ENCODE measurements at regions not wholly inside any gene's neighbourhood (a gene's known extent, or its start where the extent isn't known, plus 50 kb on each side); places are given as distances from the start of the nearest gene placed in this dataset.
"Not testable (repeated sequence)": the region's sequence is repeated elsewhere in the genome, so short reads cannot be mapped to it uniquely, and the experiment has no call there.

- DNase-seq (ENCODE audit: low read depth), result no peak
- Histone ChIP-seq H3K36me3 (ENCODE audit: control insufficient read depth, insufficient read depth, low read length, severe bottlenecking) (no peaks in the 10 kb centered on the region), H3K9me3 (ENCODE audit: control insufficient read depth, low read length) (no peaks in the 10 kb centered on the region), H3K4me1 (ENCODE audit: control insufficient read depth, insufficient read depth, low read length) (no peaks in the 10 kb centered on the region), H3K27me3 (replicated peaks; ENCODE audit: control insufficient read depth, insufficient read depth, low read length) (no peaks in the 10 kb centered on the region), H3K4me3 (ENCODE audit: low read length) (no peak overlapping the region), H3K9ac (ENCODE audit: low read length) (no peak overlapping the region)
These were observed 123.2 kb downstream of the MFSD1 start for GRCh38 chr3:158925021-158925420.

- Histone ChIP-seq H3K27me3 (replicated peaks; ENCODE audit: control insufficient read depth, insufficient read depth, low read length) (no peaks in the 10 kb centered on the region), H3K9me3 (ENCODE audit: control insufficient read depth, low read length) (no peaks in the 10 kb centered on the region), H3K9ac (ENCODE audit: low read length) (no peak overlapping the region), H3K4me3 (ENCODE audit: low read length) (no peak overlapping the region), H3K36me3 (ENCODE audit: control insufficient read depth, insufficient read depth, low read length, severe bottlenecking) (no peaks in the 10 kb centered on the region), H3K4me1 (ENCODE audit: control insufficient read depth, insufficient read depth, low read length) (no peaks in the 10 kb centered on the region)
- DNase-seq (ENCODE audit: low read depth), result no peak
These were observed 124.1 kb downstream of the MFSD1 start for GRCh38 chr3:158925828-158926494.

GRCh38 chr3:158935846-158936245 lies 134.0 kb downstream of the MFSD1 start:
- H3K36me3 ChIP-seq (ENCODE audit: control insufficient read depth, insufficient read depth, low read length, severe bottlenecking), result no peaks in the 10 kb centered on the region

GRCh38 chr3:158936530-158937113 lies 134.8 kb downstream of the MFSD1 start:
- no peak overlapping the region for H3K4me3 ChIP-seq (ENCODE audit: low read length)
- DNase-seq (ENCODE audit: low read depth), result no peak
- H3K36me3 ChIP-seq (ENCODE audit: control insufficient read depth, insufficient read depth, low read length, severe bottlenecking), result no peaks in the 10 kb centered on the region
- no peaks in the 10 kb centered on the region for H3K27me3 ChIP-seq (replicated peaks; ENCODE audit: control insufficient read depth, insufficient read depth, low read length)
- no peaks in the 10 kb centered on the region for H3K4me1 ChIP-seq (ENCODE audit: control insufficient read depth, insufficient read depth, low read length)
- no peak overlapping the region for H3K9ac ChIP-seq (ENCODE audit: low read length)
- peaks cover 5% of the 10 kb centered on the region for H3K9me3 ChIP-seq (ENCODE audit: control insufficient read depth, low read length)

More at GRCh38 chr3:158935846-158936245, 134.0 kb downstream of the MFSD1 start:
- Histone ChIP-seq H3K9me3 (ENCODE audit: control insufficient read depth, low read length) (peaks cover 5% of the 10 kb centered on the region), H3K4me3 (ENCODE audit: low read length) (no peak overlapping the region), H3K4me1 (ENCODE audit: control insufficient read depth, insufficient read depth, low read length) (no peaks in the 10 kb centered on the region), H3K27me3 (replicated peaks; ENCODE audit: control insufficient read depth, insufficient read depth, low read length) (no peaks in the 10 kb centered on the region), H3K9ac (ENCODE audit: low read length) (no peak overlapping the region)
- peak; percentile 3 for DNase-seq (ENCODE audit: low read depth)

GRCh38 chr3:158950178-158950901 lies 148.5 kb downstream of the MFSD1 start:
- Histone ChIP-seq H3K36me3 (ENCODE audit: control insufficient read depth, insufficient read depth, low read length, severe bottlenecking) (no peaks in the 10 kb centered on the region), H3K4me1 (ENCODE audit: control insufficient read depth, insufficient read depth, low read length) (no peaks in the 10 kb centered on the region), H3K9me3 (ENCODE audit: control insufficient read depth, low read length) (no peaks in the 10 kb centered on the region), H3K4me3 (ENCODE audit: low read length) (no peak overlapping the region), H3K27me3 (replicated peaks; ENCODE audit: control insufficient read depth, insufficient read depth, low read length) (no peaks in the 10 kb centered on the region), H3K9ac (ENCODE audit: low read length) (no peak overlapping the region)
- peak; percentile 22 for DNase-seq (ENCODE audit: low read depth)

GRCh38 chr3:158953131-158953530 lies 151.3 kb downstream of the MFSD1 start:
- no peak overlapping the region for H3K4me3 ChIP-seq (ENCODE audit: low read length)
- no peak overlapping the region for H3K9ac ChIP-seq (ENCODE audit: low read length)
- no peaks in the 10 kb centered on the region for H3K27me3 ChIP-seq (replicated peaks; ENCODE audit: control insufficient read depth, insufficient read depth, low read length)
- H3K9me3 ChIP-seq (ENCODE audit: control insufficient read depth, low read length), result no peaks in the 10 kb centered on the region
- H3K36me3 ChIP-seq (ENCODE audit: control insufficient read depth, insufficient read depth, low read length, severe bottlenecking), result no peaks in the 10 kb centered on the region
- H3K4me1 ChIP-seq (ENCODE audit: control insufficient read depth, insufficient read depth, low read length), result no peaks in the 10 kb centered on the region
- peak; percentile 71 for DNase-seq (ENCODE audit: low read depth)

GRCh38 chr3:158954420-158954819 lies 152.6 kb downstream of the MFSD1 start:
- Histone ChIP-seq H3K36me3 (ENCODE audit: control insufficient read depth, insufficient read depth, low read length, severe bottlenecking) (no peaks in the 10 kb centered on the region), H3K4me1 (ENCODE audit: control insufficient read depth, insufficient read depth, low read length) (no peaks in the 10 kb centered on the region), H3K4me3 (ENCODE audit: low read length) (no peak overlapping the region), H3K27me3 (replicated peaks; ENCODE audit: control insufficient read depth, insufficient read depth, low read length) (no peaks in the 10 kb centered on the region), H3K9ac (ENCODE audit: low read length) (no peak overlapping the region), H3K9me3 (ENCODE audit: control insufficient read depth, low read length) (no peaks in the 10 kb centered on the region)
- no peak for DNase-seq (ENCODE audit: low read depth)

GRCh38 chr3:158957777-158958176 lies 155.9 kb downstream of the MFSD1 start:
- not testable (repeated sequence) for H3K9me3 ChIP-seq (ENCODE audit: control insufficient read depth, low read length); H3K4me3 ChIP-seq (ENCODE audit: low read length)

GRCh38 chr3:158958873-158959272 lies 157.0 kb downstream of the MFSD1 start:
- no peak overlapping the region for H3K4me3 ChIP-seq (ENCODE audit: low read length)
- H3K4me1 ChIP-seq (ENCODE audit: control insufficient read depth, insufficient read depth, low read length), result no peaks in the 10 kb centered on the region
- H3K36me3 ChIP-seq (ENCODE audit: control insufficient read depth, insufficient read depth, low read length, severe bottlenecking), result no peaks in the 10 kb centered on the region
- no peak for DNase-seq (ENCODE audit: low read depth)
- H3K9ac ChIP-seq (ENCODE audit: low read length), result no peak overlapping the region
- no peaks in the 10 kb centered on the region for H3K27me3 ChIP-seq (replicated peaks; ENCODE audit: control insufficient read depth, insufficient read depth, low read length)
- no peaks in the 10 kb centered on the region for H3K9me3 ChIP-seq (ENCODE audit: control insufficient read depth, low read length)

More at GRCh38 chr3:158957777-158958176, 155.9 kb downstream of the MFSD1 start:
- DNase-seq (ENCODE audit: low read depth); H3K9ac ChIP-seq (ENCODE audit: low read length); H3K4me1 ChIP-seq (ENCODE audit: control insufficient read depth, insufficient read depth, low read length); H3K36me3 ChIP-seq (ENCODE audit: control insufficient read depth, insufficient read depth, low read length, severe bottlenecking); H3K27me3 ChIP-seq (replicated peaks; ENCODE audit: control insufficient read depth, insufficient read depth, low read length): not testable (repeated sequence)

GRCh38 chr3:158961471-158961870 lies 159.6 kb downstream of the MFSD1 start:
- Histone ChIP-seq H3K27me3 (replicated peaks; ENCODE audit: control insufficient read depth, insufficient read depth, low read length) (no peaks in the 10 kb centered on the region), H3K9me3 (ENCODE audit: control insufficient read depth, low read length) (no peaks in the 10 kb centered on the region)
- DNase-seq (ENCODE audit: low read depth), result no peak

GRCh38 chr3:158961911-158962310 lies 160.1 kb downstream of the MFSD1 start:
- H3K36me3 ChIP-seq (ENCODE audit: control insufficient read depth, insufficient read depth, low read length, severe bottlenecking), result no peaks in the 10 kb centered on the region

More at GRCh38 chr3:158961471-158961870, 159.6 kb downstream of the MFSD1 start:
- no peak overlapping the region for H3K4me3 ChIP-seq (ENCODE audit: low read length)
- no peaks in the 10 kb centered on the region for H3K36me3 ChIP-seq (ENCODE audit: control insufficient read depth, insufficient read depth, low read length, severe bottlenecking)
- H3K4me1 ChIP-seq (ENCODE audit: control insufficient read depth, insufficient read depth, low read length), result no peaks in the 10 kb centered on the region
- H3K9ac ChIP-seq (ENCODE audit: low read length), result no peak overlapping the region

More at GRCh38 chr3:158961911-158962310, 160.1 kb downstream of the MFSD1 start:
- H3K9me3 ChIP-seq (ENCODE audit: control insufficient read depth, low read length), result no peaks in the 10 kb centered on the region
- H3K4me3 ChIP-seq (ENCODE audit: low read length), result no peak overlapping the region
- H3K4me1 ChIP-seq (ENCODE audit: control insufficient read depth, insufficient read depth, low read length), result no peaks in the 10 kb centered on the region
- H3K27me3 ChIP-seq (replicated peaks; ENCODE audit: control insufficient read depth, insufficient read depth, low read length), result no peaks in the 10 kb centered on the region
- DNase-seq (ENCODE audit: low read depth), result no peak
- H3K9ac ChIP-seq (ENCODE audit: low read length), result no peak overlapping the region

Measured in adipocyte (in vitro differentiated cells).